ENCODE measurements at regions not wholly inside any gene's neighbourhood (a gene's known extent, or its start where the extent isn't known, plus 50 kb on each side); places are given as distances from the start of the nearest gene placed in this dataset.
"Not testable (repeated sequence)": the region's sequence is repeated elsewhere in the genome, so short reads cannot be mapped to it uniquely, and the experiment has no call there.

DNA sequence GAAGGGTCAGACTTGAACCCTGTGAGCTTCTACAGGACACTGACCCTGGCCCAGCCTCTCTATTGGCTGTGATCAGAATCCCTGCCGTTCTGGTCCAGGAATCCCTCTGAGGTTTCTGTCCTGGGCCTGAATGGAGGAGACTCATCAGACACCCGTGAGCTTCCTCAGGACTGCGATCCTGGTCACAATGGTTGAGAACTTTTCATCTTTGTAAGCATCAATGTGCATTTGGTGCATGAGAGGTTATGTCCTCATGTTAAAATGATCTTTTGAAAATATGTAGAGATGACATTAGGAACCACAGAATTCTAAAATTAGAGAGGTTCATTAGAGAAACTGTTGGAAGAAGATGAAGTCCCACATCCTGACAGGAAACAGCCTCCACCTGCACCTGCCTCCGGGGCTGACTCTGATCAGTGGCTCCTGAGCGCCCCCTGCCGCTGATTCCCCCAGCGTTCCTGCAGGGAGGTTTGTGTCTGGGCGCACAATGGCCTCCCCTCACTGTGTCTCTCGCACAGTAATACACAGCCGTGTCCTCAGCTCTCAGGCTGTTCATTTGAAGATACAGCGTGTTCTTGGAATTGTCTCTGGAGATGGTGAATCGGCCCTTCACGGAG lies 1148.2 kb downstream of the TMEM121 start:
- DNase-seq, result not testable (repeated sequence)

DNA sequence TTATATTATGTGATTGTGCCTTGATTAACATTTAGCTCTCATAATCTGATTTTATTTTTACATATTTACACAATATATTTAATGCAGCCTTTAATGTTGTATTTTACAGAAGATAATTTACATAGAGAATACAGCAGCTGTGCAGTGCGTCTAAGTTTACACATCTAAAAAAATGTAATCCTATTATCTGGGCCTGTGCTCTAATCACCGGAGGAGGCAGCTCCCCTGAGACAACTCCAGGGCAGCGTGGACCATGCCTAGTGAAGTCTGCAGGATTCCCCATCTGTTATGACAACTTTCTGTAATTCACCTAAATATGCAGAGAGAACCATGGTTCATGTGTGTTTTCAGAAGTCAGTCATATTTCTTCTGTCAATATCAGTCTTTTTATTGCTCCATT lies 1149.3 kb downstream of the TMEM121 start:
- not testable (repeated sequence) for DNase-seq

DNA sequence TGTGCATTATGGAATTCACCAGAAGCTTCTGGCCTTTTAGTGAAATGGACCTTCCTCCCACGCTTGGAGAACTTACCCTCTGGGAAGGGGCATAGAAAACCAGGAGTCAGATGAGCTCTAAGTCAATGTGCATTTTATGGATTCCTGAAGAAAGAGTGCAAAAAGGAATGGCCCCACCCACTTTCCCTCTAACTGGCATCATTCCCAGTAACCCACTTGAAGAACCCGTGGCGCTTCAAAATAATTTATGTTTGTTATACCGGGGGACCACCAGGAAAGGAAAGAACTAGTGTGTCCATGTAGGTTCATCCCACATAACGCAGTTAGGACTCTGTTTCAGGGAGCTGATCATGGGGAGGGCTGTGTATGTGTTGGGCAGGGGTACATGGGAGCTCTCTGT lies 1153.4 kb downstream of the TMEM121 start:
- DNase-seq, result no peak

DNA sequence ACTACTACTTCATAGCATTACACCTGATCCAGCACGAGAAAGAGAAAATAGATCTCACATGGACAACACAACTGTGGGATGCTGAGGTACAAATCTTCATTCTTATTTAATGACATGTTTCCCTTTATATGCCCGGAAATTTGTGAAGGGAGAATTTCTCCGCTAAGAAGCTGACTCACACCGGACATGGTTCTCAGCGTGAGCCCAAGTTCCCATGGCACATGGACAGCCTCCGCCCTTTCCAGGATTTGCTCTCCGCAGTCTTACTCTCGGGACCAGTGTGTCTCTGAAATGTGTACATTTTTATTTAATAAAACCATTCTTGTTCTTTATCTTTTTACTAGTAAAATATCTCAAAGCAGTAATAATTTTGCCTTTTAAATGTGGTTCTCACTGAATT lies 1154.8 kb downstream of the TMEM121 start:
- DNase-seq, result no peak

DNA sequence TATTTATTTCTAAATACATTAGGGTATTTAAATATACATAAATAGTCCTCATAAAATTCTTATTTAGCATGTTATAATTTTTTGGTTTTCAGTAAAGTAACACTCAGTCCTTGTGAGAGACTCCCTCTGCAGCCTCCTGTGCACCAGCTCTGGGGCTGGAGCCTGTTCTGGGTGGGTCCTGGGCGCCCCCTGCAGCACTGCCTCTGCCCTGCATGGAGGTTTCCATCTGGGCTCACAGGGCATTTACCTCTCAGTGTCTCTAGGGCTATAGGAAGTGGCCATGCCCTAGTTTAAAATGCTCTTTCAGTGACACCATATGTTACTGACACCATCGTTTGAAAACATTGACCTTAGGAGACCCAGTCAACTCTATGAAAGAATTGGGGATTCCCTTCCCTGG lies 1155.2 kb downstream of the TMEM121 start:
- no peak for DNase-seq

DNA sequence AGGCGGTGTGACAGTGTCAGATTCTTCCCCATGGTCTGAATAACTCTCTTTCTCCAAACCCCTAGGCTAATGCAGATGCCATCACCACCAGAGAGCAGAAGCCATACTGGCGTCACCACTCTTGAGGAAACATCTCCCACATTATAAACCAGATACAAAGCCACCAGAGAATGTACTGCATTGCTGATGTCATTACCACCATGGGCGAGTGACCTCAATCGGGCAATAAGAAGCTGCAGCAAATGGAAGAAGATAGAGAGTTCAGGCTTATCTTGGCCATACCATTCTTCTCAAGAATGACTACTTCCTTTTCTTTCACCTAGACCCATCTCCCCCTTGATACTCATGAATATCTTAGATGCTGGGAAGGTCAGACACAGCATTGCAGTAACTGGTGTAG lies 1157.2 kb downstream of the TMEM121 start:
- DNase-seq, result no peak

DNA sequence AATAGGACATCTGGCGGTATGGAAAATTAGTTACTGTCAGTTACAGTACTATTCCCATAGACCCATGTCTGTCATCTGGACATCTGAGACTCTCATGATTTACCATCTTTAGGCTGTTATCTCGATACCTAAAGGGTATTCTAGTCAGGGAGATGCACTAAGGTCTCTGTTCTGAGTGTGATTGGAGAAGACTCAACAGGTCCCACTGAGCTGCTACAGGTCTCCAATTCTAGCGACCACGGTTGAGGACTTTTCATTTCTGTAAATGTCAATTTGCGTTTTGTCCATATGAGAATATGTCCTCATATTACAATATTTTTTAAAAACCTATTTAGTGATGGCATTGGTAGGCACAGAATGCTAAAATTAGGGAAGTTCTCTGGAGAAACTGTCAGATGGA lies 1160.2 kb downstream of the TMEM121 start:
- DNase-seq, result no peak

DNA sequence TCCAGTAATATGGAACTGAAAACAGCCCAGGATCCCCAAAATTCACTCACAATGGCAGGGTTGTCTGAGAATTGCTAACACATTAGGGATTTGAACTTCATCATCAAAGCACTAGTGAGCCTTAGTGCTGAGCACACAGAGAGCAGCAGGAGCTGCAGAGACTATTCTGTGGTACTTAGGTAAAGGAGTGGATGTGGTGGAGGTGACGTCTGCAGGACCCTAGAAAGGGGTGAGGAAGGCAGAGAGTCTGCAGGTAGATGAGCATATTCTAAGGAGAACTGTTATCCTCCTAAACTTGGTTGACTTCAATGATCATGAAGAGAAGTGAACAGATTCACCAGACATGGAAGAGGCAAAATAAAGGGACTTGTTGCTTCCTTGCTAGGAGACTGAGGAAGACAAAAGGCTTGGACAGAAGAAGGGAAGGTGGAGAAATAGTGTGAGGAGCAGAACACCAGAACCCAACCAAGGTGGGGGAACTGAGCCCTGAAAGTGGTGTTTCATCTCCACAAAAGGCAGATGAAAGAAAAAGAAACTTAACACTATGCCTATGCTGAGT lies 1164.0 kb downstream of the TMEM121 start:
- DNase-seq, result no peak

DNA sequence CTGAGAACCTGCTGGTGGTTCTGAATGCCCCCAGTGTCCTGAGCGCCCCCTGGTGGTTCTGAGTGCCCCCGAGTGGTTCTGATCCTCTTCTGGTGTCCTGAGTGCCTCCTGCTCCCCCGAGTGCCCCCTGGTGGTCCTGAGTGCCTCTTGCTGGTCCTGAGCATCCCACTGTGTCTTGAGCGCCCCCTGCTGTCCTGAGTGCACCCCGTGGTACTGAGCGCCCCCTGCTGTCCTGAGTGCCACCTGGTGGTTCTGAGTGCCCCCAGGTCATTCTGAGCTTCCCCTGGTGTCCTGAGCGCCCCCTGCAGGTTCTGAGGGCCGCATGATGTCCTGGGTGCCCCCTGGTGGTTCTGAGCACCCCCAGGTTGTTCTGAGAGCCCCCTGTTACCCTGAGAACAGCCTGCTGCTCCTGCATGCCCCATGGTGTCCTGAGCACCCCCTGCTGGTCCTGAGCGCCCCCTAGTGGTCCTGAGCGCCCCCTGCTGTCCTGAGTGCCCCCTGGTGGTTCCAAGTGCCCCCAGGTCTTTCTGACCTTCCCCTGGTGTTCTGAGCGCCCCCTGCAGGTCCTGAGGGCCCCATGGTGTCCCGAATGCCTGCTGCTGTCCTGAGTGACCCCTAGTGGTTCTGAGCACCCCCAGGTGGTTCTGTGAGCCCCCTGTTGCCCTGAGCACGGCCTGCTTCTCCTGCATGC lies 1165.4 kb downstream of the TMEM121 start:
- DNase-seq, result no peak

DNA sequence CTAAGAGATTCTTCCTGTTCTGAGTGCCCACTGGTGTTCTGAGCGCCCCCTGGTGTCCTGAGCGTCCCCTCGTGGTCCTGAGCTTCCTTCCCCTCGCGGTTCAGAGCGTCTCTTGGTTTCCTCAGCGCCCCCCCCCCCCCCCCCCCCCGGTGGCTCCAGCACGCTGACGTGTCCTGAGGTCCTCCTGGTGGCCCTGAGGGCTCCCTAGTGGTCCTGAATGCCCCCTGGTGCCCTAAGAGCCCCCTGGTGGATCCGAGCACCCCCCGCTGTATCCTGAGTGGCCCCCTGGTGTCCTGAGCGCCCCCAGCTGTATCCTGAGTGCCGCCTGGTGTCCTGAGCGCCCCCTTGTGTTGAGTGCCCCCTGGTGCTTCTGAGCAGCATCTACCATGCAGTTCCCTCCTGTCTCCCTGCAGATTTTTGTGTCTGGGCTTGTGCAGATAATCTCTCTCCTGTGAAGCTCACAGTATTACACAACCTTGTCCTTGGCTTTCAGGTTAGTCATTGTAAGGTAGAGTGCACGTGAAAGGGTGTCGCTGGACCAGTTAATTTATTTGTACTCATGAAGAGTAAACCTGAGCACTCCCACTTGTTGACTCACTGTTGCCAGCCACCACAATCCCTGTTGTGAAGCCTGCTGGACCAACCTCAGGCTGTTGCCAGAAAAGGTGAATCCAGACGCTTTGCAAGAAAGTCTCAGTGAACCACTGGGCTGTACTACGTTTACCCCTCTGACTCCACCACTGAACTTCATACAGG lies 1168.4 kb downstream of the TMEM121 start:
- no peak for DNase-seq

DNA sequence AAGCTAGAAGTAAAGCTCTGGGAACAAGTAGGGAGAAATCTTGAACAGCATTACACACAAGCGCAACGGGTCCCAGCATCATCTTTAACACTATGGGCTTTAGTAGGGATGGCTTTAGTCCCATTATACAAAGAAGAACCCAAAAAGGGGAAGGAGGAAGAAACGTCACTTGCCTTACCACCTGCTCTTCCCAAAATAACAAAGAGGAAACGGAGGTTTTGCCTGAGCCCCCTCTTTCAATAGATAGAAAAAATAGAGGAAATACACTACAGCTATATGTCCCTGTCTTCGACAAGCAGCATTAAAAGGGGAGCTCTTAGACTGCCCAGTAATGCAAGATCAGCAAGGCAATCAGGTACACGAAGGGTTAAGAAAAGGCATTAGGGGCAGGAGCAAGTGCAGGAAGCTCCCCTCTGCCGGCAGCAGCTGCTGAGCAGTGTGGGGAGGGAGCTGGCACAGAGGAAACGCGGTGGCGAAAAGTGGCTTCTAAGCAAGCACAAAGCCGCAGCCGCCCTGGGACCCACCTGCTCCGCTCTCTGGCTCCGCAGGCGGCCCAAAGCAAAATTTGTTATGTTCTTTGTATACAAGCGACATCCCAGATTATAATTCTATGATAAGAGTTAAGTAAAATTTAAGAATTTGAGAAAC lies 1172.4 kb downstream of the TMEM121 start:
- DNase-seq, result not testable (repeated sequence)

DNA sequence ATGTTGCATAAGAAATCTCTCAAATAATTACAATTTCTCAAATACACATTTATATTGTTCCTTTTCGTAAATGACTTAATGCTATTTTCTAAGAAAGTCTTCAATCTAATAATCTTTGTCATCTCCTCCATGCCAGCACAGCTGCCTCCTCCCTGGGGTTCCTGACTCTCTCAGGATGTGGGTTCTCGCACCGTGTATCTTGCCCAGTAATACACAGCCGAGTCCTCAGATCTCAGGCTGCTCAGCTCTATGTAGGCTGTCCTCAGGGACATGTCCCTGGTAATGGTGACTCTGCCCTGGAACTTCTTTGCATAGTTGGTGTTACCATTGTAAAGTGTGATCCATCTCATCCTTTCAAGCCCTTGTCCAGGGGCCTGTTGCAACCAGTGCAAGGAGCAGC lies 1177.3 kb downstream of the TMEM121 start:
- DNase-seq, result not testable (repeated sequence)

DNA sequence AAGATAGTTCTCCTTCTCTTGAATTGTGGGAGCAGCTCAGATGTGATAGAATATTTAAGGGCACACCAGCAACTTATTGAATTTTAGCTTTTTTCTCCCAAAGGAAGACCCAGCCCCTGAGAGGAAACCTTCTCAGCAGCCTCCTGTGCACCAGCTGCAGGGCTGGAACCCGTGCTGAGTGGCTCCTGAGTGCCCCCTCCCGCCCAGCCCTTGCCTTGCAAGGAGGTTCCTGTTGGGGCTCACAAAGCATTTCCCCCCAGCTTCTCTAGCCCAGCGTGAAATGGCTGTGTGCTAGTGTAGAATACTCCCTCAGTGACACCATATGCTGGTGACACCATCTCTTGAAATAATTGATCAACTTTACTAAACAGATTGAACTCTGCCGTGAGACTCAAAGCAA lies 1180.1 kb downstream of the TMEM121 start:
- not testable (repeated sequence) for DNase-seq

DNA sequence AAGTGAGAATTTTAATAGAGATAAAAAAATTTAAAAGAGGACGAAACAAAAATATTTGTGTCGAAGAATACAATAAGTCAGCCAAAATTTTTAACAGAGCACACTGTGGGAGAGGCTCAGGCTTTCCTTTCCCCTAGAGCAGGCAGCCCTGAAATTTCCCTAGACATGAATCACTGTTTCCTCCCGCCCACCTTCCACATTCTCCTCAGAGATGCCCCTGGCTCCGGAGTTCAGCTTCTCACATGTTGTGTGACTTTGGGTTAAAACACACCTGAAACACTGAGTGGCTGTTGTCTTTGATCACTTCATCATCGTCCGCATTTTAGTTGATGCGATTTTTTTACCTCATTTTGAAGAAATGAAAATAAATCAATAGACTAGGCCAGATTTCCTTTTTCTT lies 1183.8 kb downstream of the TMEM121 start:
- DNase-seq, result not testable (repeated sequence)

DNA sequence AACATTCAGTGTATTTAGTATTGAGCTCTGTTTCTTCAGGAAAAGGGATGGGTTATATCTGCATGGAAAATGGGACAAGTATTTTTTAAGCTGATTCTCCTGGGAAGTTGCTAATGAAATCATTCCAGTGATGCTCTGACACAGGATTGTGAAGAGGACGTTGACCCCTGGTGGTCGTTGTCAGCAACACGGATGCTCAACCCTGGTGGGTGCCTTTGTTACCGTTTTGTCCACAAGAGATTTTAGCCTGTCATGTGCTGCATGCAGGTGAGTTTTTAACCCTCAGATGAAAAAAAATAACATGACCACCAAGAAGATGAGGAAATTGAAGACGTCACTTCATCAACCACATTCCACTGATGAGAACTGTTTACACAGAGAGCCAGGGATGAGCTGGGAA lies 1186.1 kb downstream of the TMEM121 start:
- not testable (repeated sequence) for DNase-seq

DNA sequence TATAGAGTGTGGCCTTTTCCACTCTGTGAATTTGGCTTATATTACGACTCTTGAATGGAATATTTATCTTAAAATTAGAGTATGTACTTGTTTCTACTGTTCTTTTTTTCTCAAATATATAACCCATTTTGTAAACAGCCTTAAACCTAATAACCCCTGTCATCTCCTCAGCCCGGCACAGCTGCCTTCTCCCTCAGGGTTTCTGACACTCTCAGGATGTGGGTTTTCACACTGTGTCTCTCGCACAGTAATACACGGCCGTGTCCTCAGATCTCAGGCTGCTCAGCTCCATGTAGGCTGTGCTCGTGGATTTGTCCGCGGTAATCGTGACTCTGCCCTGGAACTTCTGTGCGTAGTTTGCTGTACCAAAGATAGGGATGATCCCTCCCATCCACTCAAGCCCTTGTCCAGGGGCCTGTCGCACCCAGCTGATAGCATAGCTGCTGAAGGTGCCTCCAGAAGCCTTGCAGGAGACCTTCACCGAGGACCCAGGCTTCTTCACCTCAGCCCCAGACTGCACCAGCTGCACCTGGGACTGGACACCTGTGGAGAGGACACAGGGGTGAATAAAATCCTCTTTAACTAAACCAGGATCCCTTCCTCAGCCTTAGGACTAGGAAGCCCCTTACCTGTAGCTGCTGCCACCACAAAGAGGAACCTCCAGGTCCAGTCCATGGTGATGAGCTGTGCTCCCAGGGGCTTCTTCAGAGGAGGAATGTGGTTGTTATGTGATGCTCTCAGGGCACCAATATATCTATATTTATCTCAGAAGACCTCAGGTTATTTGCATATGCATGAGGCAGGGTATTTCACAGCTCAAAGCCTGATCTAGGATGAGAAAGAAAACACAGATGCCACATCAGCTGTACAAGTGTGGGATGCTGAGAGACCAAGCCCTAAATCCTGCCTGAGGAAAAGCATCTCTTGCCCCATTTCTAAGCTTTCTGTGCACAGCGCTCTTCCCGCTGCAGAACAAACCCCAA lies 1188.4 kb downstream of the TMEM121 start:
- not testable (repeated sequence) for DNase-seq

DNA sequence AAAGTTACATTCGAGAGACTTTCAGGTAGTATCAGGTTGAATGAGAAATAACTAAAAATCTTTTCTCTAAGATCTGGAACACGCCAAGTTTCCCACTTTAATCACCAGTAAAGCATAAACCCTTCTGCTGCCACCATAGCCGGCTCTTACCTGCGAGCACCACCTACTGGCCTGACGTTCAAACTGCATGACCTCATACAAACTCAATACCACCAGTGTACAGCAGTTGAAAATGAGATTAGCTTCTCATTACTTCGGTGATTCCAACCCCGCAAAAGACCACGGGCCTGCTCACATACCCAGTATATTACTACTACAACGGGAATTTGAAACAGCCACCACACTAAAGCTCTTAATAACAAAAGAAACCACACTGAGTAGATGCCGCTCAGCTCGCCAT lies 1191.2 kb downstream of the TMEM121 start:
- DNase-seq, result not testable (repeated sequence)

DNA sequence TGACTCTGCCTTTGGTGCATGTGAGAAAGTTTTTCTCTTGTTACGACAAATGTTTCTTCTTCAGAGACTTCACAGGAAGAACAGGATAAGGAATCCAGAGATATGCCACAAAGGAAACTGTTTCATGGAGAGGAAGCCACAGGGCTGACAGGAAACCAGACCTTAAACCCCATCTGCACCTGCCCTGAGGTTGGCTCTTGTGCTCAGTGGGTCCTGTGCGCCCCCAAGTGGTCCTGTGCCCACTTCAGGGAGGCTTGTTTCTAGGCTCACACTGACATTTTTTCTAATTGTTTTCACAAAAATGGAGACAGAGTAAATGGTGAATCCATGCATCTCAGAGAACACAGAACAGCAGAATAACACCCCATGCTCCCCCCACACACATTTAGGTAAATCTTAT lies 1193.5 kb downstream of the TMEM121 start:
- not testable (repeated sequence) for DNase-seq

DNA sequence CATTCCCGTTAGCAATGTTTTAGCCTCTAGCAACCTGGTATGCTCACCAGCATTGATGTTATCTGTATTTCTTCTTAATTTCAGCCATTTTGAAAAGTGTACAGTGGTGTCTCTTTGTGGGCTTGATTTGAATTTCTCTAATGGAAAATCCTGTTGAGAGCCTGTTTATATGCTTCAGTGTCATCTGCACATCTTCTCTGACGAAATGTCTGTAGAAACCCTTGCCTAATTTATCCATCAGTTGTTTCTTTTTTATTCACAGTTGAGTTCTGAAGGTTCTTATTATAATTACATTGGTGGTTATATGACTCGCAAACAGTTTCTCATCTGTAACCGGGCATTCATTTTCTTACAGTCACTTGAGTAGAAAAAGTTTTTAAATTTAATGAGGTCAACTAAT lies 1195.5 kb downstream of the TMEM121 start:
- DNase-seq, result not testable (repeated sequence)

DNA sequence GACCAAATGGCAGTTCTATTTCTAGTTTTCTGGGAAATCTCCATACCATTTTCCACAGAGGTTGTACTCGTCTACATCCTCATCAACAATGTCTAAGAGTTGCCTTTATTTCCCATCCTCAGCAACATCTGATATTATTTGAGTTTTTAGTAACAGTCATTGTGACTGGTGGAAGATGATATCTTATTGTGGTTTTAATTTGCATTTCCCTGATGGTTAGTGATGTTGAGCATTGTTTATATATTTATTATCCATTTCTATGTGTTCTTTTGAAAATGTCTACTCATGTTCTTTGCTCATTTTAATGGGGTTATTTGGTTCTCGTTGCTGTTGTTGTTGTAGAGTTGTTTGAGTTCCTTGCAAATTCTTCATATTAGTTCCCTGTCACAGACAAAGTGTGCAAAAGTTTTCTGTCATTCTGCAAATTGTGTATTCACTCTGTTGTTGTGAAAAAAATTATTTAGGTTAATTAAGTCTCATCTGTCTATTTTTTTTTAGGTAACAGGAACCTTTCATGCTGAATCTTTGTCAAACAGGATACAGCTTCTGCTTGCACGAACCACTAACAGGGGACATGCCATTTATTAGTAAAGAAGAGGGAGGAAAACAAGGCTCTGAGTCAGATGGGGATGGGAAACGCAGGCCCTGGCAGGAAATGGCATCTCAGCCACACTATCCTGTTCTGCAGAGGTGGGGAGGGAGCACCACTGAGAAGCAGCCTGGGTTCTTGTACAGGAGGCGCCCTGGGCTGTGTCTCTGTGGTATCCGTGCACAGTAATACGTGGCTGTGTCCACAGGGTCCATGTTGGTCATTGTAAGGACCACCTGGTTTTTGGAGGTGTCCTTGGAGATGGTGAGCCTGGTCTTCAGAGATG lies 1196.7 kb downstream of the TMEM121 start:
- DNase-seq, result not testable (repeated sequence)

DNA sequence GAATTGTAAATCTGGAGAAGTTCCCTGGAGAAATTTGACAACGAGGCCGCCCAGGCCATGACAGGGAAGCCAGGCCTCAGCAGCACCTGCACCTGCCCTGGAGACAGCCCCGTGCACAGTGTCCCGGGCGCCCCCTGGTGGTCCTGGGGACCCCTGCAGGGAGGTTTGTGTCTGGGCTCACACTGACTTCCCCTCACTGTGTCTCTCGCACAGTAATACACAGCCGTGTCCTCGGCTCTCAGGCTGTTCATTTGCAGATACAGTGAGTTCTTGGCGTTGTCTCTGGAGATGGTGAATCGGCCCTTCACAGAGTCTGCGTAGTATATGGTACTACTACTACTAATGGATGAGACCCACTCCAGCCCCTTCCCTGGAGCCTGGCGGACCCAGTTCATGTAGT lies 1201.6 kb downstream of the TMEM121 start:
- DNase-seq, result not testable (repeated sequence)
